ENCODE measurements at regions not wholly inside any gene's neighbourhood (a gene's known extent, or its start where the extent isn't known, plus 50 kb on each side); places are given as distances from the start of the nearest gene placed in this dataset.

GRCh38 chr2:8405334-8405733 lies 276.5 kb upstream of the ID2 start:
- Histone ChIP-seq H3K4me3 (ENCODE audit: low read depth in 1 of 3, low read length in 3 of 3) (no peak overlapping the region), H3K36me3 (ENCODE audit: control insufficient read depth in 4 of 4, insufficient read depth in 3 of 4, low read depth in 1 of 4, low read length in 3 of 4) (no peaks in the 10 kb centered on the region), H3K27ac (ENCODE audit: low read depth in 1 of 2, low read length in 2 of 2) (no peak overlapping the region), H3K9me3 (ENCODE audit: control insufficient read depth in 4 of 4, low read length in 3 of 4) (no peaks in the 10 kb centered on the region), H3K9ac (ENCODE audit: low read depth in 1 of 2, low read length in 2 of 2) (no peak overlapping the region), H3K4me1 (ENCODE audit: control insufficient read depth in 4 of 4, insufficient read depth in 4 of 4, low read length in 3 of 4) (peaks cover 8 to 34% (median 21%) of the 10 kb centered on the region in 4 donors), H3K27me3 (ENCODE audit: control insufficient read depth in 4 of 4, insufficient read depth in 4 of 4, low read length in 3 of 4) (no peaks in the 10 kb centered on the region)
- TF ChIP-seq JUND (IDR thresholded peaks at IDR 0.05) (no peak), REST (IDR thresholded peaks at IDR 0.05) (no peak), ZBTB33 (IDR thresholded peaks at IDR 0.05) (no peak), SP1 (IDR thresholded peaks at IDR 0.05) (no peak), RAD21 (IDR thresholded peaks at IDR 0.05) (no peak), EGR1 (IDR thresholded peaks at IDR 0.05; ENCODE audit: low read depth in 2 of 2) (no peak), HNF4G (IDR thresholded peaks at IDR 0.05) (no peak), GABPA (IDR thresholded peaks at IDR 0.05 in 1 of 2, conservative IDR thresholded peaks at IDR 0.05 in 1 of 2) (no peak), MAX (IDR thresholded peaks at IDR 0.05) (no peak), TAF1 (conservative IDR thresholded peaks at IDR 0.05) (no peak), FOXA1 (IDR thresholded peaks at IDR 0.05) (no peak), HNF4A (conservative IDR thresholded peaks at IDR 0.05) (no peak), FOXA2 (IDR thresholded peaks at IDR 0.05) (no peak), NR2F2 (IDR thresholded peaks at IDR 0.05) (no peak), RXRA (IDR thresholded peaks at IDR 0.05) (no peak), YY1 (IDR thresholded peaks at IDR 0.05) (no peak)
- TF ChIP-seq, protein P1, sequence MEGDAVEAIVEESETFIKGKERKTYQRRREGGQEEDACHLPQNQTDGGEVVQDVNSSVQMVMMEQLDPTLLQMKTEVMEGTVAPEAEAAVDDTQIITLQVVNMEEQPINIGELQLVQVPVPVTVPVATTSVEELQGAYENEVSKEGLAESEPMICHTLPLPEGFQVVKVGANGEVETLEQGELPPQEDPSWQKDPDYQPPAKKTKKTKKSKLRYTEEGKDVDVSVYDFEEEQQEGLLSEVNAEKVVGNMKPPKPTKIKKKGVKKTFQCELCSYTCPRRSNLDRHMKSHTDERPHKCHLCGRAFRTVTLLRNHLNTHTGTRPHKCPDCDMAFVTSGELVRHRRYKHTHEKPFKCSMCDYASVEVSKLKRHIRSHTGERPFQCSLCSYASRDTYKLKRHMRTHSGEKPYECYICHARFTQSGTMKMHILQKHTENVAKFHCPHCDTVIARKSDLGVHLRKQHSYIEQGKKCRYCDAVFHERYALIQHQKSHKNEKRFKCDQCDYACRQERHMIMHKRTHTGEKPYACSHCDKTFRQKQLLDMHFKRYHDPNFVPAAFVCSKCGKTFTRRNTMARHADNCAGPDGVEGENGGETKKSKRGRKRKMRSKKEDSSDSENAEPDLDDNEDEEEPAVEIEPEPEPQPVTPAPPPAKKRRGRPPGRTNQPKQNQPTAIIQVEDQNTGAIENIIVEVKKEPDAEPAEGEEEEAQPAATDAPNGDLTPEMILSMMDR (IDR thresholded peaks at IDR 0.05; ENCODE audit: low read depth, low read length, missing input control), result no peak
- TF ChIP-seq, protein P2, sequence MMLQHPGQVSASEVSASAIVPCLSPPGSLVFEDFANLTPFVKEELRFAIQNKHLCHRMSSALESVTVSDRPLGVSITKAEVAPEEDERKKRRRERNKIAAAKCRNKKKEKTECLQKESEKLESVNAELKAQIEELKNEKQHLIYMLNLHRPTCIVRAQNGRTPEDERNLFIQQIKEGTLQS (IDR thresholded peaks at IDR 0.05), result no peak
- WGBS, result 94% methylated on average over 3 of the region's 3 CpGs
- no peak for DNase-seq (ENCODE audit: low spot score)
